ENCODE measurements at regions not wholly inside any gene's neighbourhood (a gene's known extent, or its start where the extent isn't known, plus 50 kb on each side); places are given as distances from the start of the nearest gene placed in this dataset.

GRCh38 chr5:171593976-171594375 lies 174.5 kb downstream of the FGF18 start:
- H4K91ac ChIP-seq (ENCODE audit: insufficient read depth, low read depth, low read length): no peak overlapping the region
- no peak overlapping the region for H3K4me2 ChIP-seq (ENCODE audit: low read depth, low read length)
- no peaks in the 10 kb centered on the region for H3K79me1 ChIP-seq (ENCODE audit: low read depth in 1 of 2, low read length in 2 of 2)
- H4K8ac ChIP-seq (ENCODE audit: low read depth in 2 of 2, low read length in 2 of 2): no peak overlapping the region
- H3K4ac ChIP-seq (ENCODE audit: low read depth, low read length): 0 out of 2 replicates have a peak overlapping the region, but pooled peaks have one; percentile 6
- H3K4me1 ChIP-seq (ENCODE audit: control insufficient read depth, insufficient read depth, low read length): peaks cover 8% of the 10 kb centered on the region
- no peaks in the 10 kb centered on the region for H3K9me3 ChIP-seq (ENCODE audit: control insufficient read depth, insufficient read depth, low read length)
- H2BK5ac ChIP-seq (ENCODE audit: low read depth, low read length, poor library complexity, severe bottlenecking): no peak overlapping the region
- H2AK5ac ChIP-seq (ENCODE audit: low read depth, low read length): peak overlapping the region; percentile 54; the same call in 1 of the 2 replicates
- ChIA-PET CTCF (no interaction called here), POLR2A (ENCODE audit: unreplicated experiment) (no interaction called here)
- H3K27me3 ChIP-seq (ENCODE audit: control insufficient read depth, insufficient read depth, low read length): peaks cover 9% of the 10 kb centered on the region
- no TSS peak for BruUV-seq (replicated peaks)
- no peak overlapping the region for H3K9ac ChIP-seq (ENCODE audit: low read depth, low read length)
- no peak overlapping the region for H3K23ac ChIP-seq (ENCODE audit: low read depth, low read length)
- H3K56ac ChIP-seq (ENCODE audit: extremely low read depth, insufficient read depth, low read length): no peak overlapping the region
- H2AFZ ChIP-seq (replicated peaks; ENCODE audit: low read length, poor library complexity): no peak overlapping the region
- dilution Hi-C loops (cut with HindIII; ENCODE audit: low sequenced_read_pairs, unreplicated experiment): no loop called here
- no peaks in the 10 kb centered on the region; the same call in 1 of the 2 replicates for H3K9me1 ChIP-seq (ENCODE audit: insufficient read depth, low read length)
- intact Hi-C loops (cut with micrococcal nuclease): loop anchor here (10.0 kb wide), 1 partner anchor 179 kb away; the partner anchor contains the start of gene FGF18
- H2BK15ac ChIP-seq (ENCODE audit: low read depth, low read length): 0 out of 3 replicates have a peak overlapping the region, but pooled peaks have one; percentile 36
- H2AK9ac ChIP-seq (replicated peaks; ENCODE audit: low read depth, low read length, poor library complexity): no peak overlapping the region
- DNase-seq (no peak), ATAC-seq (ENCODE audit: low read depth) (no peak)
- TF ChIP-seq USF2 (IDR thresholded peaks at IDR 0.05; ENCODE audit: low read depth, low read length) (no peak), POLR2A (IDR thresholded peaks at IDR 0.05; ENCODE audit: low read depth, low read length) (no peak), ELK1 (IDR thresholded peaks at IDR 0.05; ENCODE audit: borderline replicate concordance, low read depth, low read length) (no peak), CEBPB (IDR thresholded peaks at IDR 0.05; ENCODE audit: low read depth, low read length) (no peak), RCOR1 (IDR thresholded peaks at IDR 0.05; ENCODE audit: insufficient replicate concordance, low read length) (no peak), MXI1 (IDR thresholded peaks at IDR 0.05; ENCODE audit: borderline replicate concordance, low read depth, low read length) (no peak), RAD21 (IDR thresholded peaks at IDR 0.05; ENCODE audit: low read length) (no peak), BHLHE40 (IDR thresholded peaks at IDR 0.05; ENCODE audit: low read depth, low read length) (no peak)
- H3K18ac ChIP-seq (ENCODE audit: low read depth, low read length): no peak overlapping the region
- peaks cover 3% of the 10 kb centered on the region; the same call in 1 of the 2 replicates for H4K20me1 ChIP-seq (ENCODE audit: insufficient read depth, low read length)
- H3K4me3 ChIP-seq (ENCODE audit: insufficient read depth, low read depth, low read length): no peak overlapping the region
- WGBS, 2 experiments (ENCODE audit: extremely low coverage in 2 of 2, insufficient read length in 1 of 2): no CpG with 5 or more reads among the region's 2 CpGs
- H2BK20ac ChIP-seq (ENCODE audit: low read depth, low read length): no peak overlapping the region
- H3K14ac ChIP-seq (replicated peaks; ENCODE audit: low read depth, low read length): no peak overlapping the region
- no peak overlapping the region for H4K5ac ChIP-seq (ENCODE audit: low read depth, low read length)
- in situ Hi-C loops (cut with MboI; ENCODE audit: low sequenced_read_pairs): no loop called here
- H3K27ac ChIP-seq (ENCODE audit: insufficient read depth, low read length): no peak overlapping the region
- no peak overlapping the region for H2BK120ac ChIP-seq (ENCODE audit: low read depth, low read length)
- H3K36me3 ChIP-seq (ENCODE audit: control insufficient read depth, insufficient read depth, low read length): no peaks in the 10 kb centered on the region
